IMR-90 (cell line): ENCODE measurements at regions not wholly inside any gene's neighbourhood (a gene's known extent, or its start where the extent isn't known, plus 50 kb on each side); places are given as distances from the start of the nearest gene placed in this dataset.

Source experiments
- ATAC-seq: fragments of 200-7000 bp; cut with Tn5 transposase; 2 replicates; pipeline ENCODE4 v1.9.1; 2020; ENCODE audit warnings: low read depth, mild to moderate bottlenecking, moderate library complexity
- BruUV-seq: library from RNA; stranded (reverse); fragments of 400-500 nt; replicated peaks from 2 replicates; lab custom pipeline; 2021; lab: Mats Ljungman, UMichigan
- CTCF ChIA-PET: fragments of 300-600 bp; formaldehyde crosslinking; extraction: SDS; loops from one replicate; lab custom pipeline; 2021; ENCODE audit warnings: antibody characterized with exemption; lab: Yijun Ruan, JAX
- POLR2A ChIA-PET: fragments of 300-600 bp; sonication (Branson Sonifier 250); formaldehyde crosslinking; loops from one replicate; lab custom pipeline; 2022; ENCODE audit warnings: antibody characterized with exemption; ENCODE audit not compliant: unreplicated experiment; lab: Charles Lee
- DNase-seq: peaks from one replicate; pipeline ENCODE4 v3.0.0; 2013
- H2AFZ ChIP-seq: replicated peaks from 2 replicates; pipeline ENCODE3; 2013; ENCODE audit warnings: low read length, mild to moderate bottlenecking; ENCODE audit not compliant: poor library complexity
- H2AK5ac ChIP-seq: 2 replicates; pipeline ENCODE4 v1.6.1; 2013; ENCODE audit warnings: low read depth, low read length, inconsistent platforms
- H2AK9ac ChIP-seq: replicated peaks from 2 replicates; pipeline ENCODE3; 2013; ENCODE audit warnings: mild to moderate bottlenecking, low read depth, low read length, moderate library complexity; ENCODE audit not compliant: poor library complexity
- H2BK120ac ChIP-seq: 2 replicates; pipeline ENCODE4 v1.6.1; 2013; ENCODE audit warnings: low read depth, low read length, inconsistent platforms
- H2BK15ac ChIP-seq: 3 replicates; pipeline ENCODE4 v1.6.1; 2013; ENCODE audit warnings: low read depth, low read length, inconsistent platforms
- H2BK20ac ChIP-seq: 2 replicates; pipeline ENCODE4 v1.6.1; 2013; ENCODE audit warnings: low read depth, mild to moderate bottlenecking, inconsistent platforms, low read length, moderate library complexity
- H2BK5ac ChIP-seq: 2 replicates; pipeline ENCODE4 v1.6.1; 2013; ENCODE audit warnings: mild to moderate bottlenecking, low read depth, low read length, inconsistent platforms; ENCODE audit not compliant: poor library complexity, severe bottlenecking
- H3K14ac ChIP-seq: replicated peaks from 2 replicates; pipeline ENCODE4 v1.6.1; 2013; ENCODE audit warnings: low read depth, low read length, inconsistent platforms
- H3K18ac ChIP-seq: 2 replicates; pipeline ENCODE4 v1.6.1; 2013; ENCODE audit warnings: low read depth, low read length, control low read depth
- H3K23ac ChIP-seq: 2 replicates; pipeline ENCODE4 v1.6.1; 2013; ENCODE audit warnings: low read depth, low read length, inconsistent platforms
- H3K27ac ChIP-seq: 2 replicates; pipeline ENCODE4 v1.5.1; 2013; ENCODE audit warnings: mild to moderate bottlenecking, control low read depth, low read length; ENCODE audit not compliant: insufficient read depth
- H3K27me3 ChIP-seq: 2 replicates; pipeline ENCODE4 v1.6.1; 2013; ENCODE audit warnings: low read length; ENCODE audit not compliant: control insufficient read depth, insufficient read depth
- H3K36me3 ChIP-seq: 2 replicates; pipeline ENCODE4 v1.6.1; 2013; ENCODE audit warnings: low read length, mixed read lengths; ENCODE audit not compliant: control insufficient read depth, insufficient read depth
- H3K4ac ChIP-seq: 2 replicates; pipeline ENCODE4 v1.6.1; 2013; ENCODE audit warnings: low read depth, low read length, inconsistent platforms
- H3K4me1 ChIP-seq: 2 replicates; pipeline ENCODE4 v1.6.1; 2013; ENCODE audit warnings: low read length, mixed read lengths; ENCODE audit not compliant: control insufficient read depth, insufficient read depth
- H3K4me2 ChIP-seq: 2 replicates; pipeline ENCODE4 v1.6.1; 2013; ENCODE audit warnings: low read depth, mild to moderate bottlenecking, control low read depth, low read length, moderate library complexity
- H3K4me3 ChIP-seq: 2 replicates; pipeline ENCODE4 v1.5.1; 2013; ENCODE audit warnings: low read depth, mild to moderate bottlenecking, control low read depth, low read length, moderate library complexity; ENCODE audit not compliant: insufficient read depth
- H3K56ac ChIP-seq: 2 replicates; pipeline ENCODE4 v1.6.1; 2013; ENCODE audit warnings: low read length, inconsistent platforms; ENCODE audit not compliant: insufficient read depth; ENCODE audit errors: extremely low read depth
- H3K79me1 ChIP-seq, 2 experiments: 2 replicates each; pipeline ENCODE4 v1.6.1; 2013; ENCODE audit warnings: low read length in 2 of 2, inconsistent platforms in 1 of 2, low read depth in 1 of 2
- H3K9ac ChIP-seq: 2 replicates; pipeline ENCODE4 v1.6.1; 2013; ENCODE audit warnings: low read depth, low read length, control low read depth
- H3K9me1 ChIP-seq: 2 replicates; pipeline ENCODE4 v1.6.1; 2013; ENCODE audit warnings: low read length, inconsistent platforms; ENCODE audit not compliant: insufficient read depth
- H3K9me3 ChIP-seq: 2 replicates; pipeline ENCODE4 v1.6.1; 2013; ENCODE audit warnings: low read length; ENCODE audit not compliant: control insufficient read depth, insufficient read depth
- H4K20me1 ChIP-seq: 2 replicates; pipeline ENCODE4 v1.6.1; 2013; ENCODE audit warnings: low read length, inconsistent platforms; ENCODE audit not compliant: insufficient read depth
- H4K5ac ChIP-seq: 2 replicates; pipeline ENCODE4 v1.6.1; 2013; ENCODE audit warnings: mild to moderate bottlenecking, low read depth, low read length, control low read depth
- H4K8ac ChIP-seq, 2 experiments: 2 replicates each; pipeline ENCODE4 v1.6.1; 2013; ENCODE audit warnings: low read depth in 2 of 2, low read length in 2 of 2, control low read depth in 1 of 2, inconsistent platforms in 1 of 2
- H4K91ac ChIP-seq: 2 replicates; pipeline ENCODE4 v1.6.1; 2013; ENCODE audit warnings: low read depth, low read length, inconsistent platforms; ENCODE audit not compliant: insufficient read depth
- BHLHE40 ChIP-seq: fragments of 150-350 bp; IDR thresholded peaks from 2 replicates; pipeline ENCODE4 v1.6.1; 2016; ENCODE audit warnings: mild to moderate bottlenecking, low read depth, low read length
- CEBPB ChIP-seq: IDR thresholded peaks from 2 replicates; pipeline ENCODE4 v1.6.1; 2012; ENCODE audit warnings: low read depth, low read length, improper control_type of control experiment
- CHD1 ChIP-seq: IDR thresholded peaks from 2 replicates; pipeline ENCODE4 v1.6.1; 2012; ENCODE audit warnings: low read depth, low read length, improper control_type of control experiment
- FOS ChIP-seq: fragments of 150-350 bp; IDR thresholded peaks from 2 replicates; pipeline ENCODE4 v1.6.1; 2016; ENCODE audit warnings: low read depth, low read length
- MAFK ChIP-seq: IDR thresholded peaks from 2 replicates; pipeline ENCODE4 v1.6.1; 2012; ENCODE audit warnings: low read depth, low read length, improper control_type of control experiment
- MAZ ChIP-seq: IDR thresholded peaks from 2 replicates; pipeline ENCODE4 v1.6.1; 2012; ENCODE audit warnings: low read depth, mild to moderate bottlenecking, low read length, improper control_type of control experiment, moderate library complexity, borderline replicate concordance
- MXI1 ChIP-seq: IDR thresholded peaks from 2 replicates; pipeline ENCODE4 v1.6.1; 2012; ENCODE audit warnings: low read depth, mild to moderate bottlenecking, low read length, moderate library complexity, borderline replicate concordance
- NFE2L2 ChIP-seq: fragments of 150-350 bp; IDR thresholded peaks from 2 replicates; pipeline ENCODE4 v1.6.1; 2016; ENCODE audit warnings: low read depth, mild to moderate bottlenecking, low read length
- POLR2A ChIP-seq: IDR thresholded peaks from 2 replicates; pipeline ENCODE4 v1.6.1; 2012; ENCODE audit warnings: mild to moderate bottlenecking, low read depth, low read length
- RAD21 ChIP-seq: IDR thresholded peaks from 2 replicates; pipeline ENCODE4 v1.6.1; 2012; ENCODE audit warnings: low read length, improper control_type of control experiment
- RCOR1 ChIP-seq: IDR thresholded peaks from 2 replicates; pipeline ENCODE4 v1.6.1; 2012; ENCODE audit warnings: mild to moderate bottlenecking, low read length, improper control_type of control experiment; ENCODE audit not compliant: insufficient replicate concordance
- RFX5 ChIP-seq: IDR thresholded peaks from 2 replicates; pipeline ENCODE4 v1.8.0; 2012; ENCODE audit warnings: low read depth, mild to moderate bottlenecking, low read length, moderate library complexity
- SMC3 ChIP-seq: fragments of 150-350 bp; IDR thresholded peaks from 2 replicates; pipeline ENCODE4 v1.6.1; 2016; ENCODE audit warnings: low read depth, mild to moderate bottlenecking, antibody characterized with exemption, low read length, moderate library complexity
- WGBS, 2 experiments: methylation state at CpG; one replicate each; pipeline versions ENCODE4 v1.1.5 to v1.1.7; 2013; ENCODE audit warnings: missing lambda C conversion rate in 2 of 2; ENCODE audit not compliant: insufficient read length in 1 of 2; ENCODE audit errors: extremely low coverage in 2 of 2; 5-methylcytosine and 5-hydroxymethylcytosine counted together
- dilution Hi-C: fragments of 300-500 bp; cut with HindIII; formaldehyde crosslinking; loops from one replicate; pipeline ENCODE4 v1.14.3; 2018; ENCODE audit warnings: low sequenced_read_pairs; ENCODE audit not compliant: unreplicated experiment
- in situ Hi-C: fragments of 300-500 bp; cut with MboI; formaldehyde crosslinking; loops from 3 replicates; pipeline ENCODE4 v1.14.3; 2019; ENCODE audit warnings: low sequenced_read_pairs, inconsistent platforms, mixed read lengths
- intact Hi-C: fragments of 100-400 bp; cut with micrococcal nuclease; formaldehyde crosslinking; loops from 2 replicates; pipeline ENCODE4 v1.10.0; 2022
- TF ChIP-seq, protein P1 (sequence below): conservative IDR thresholded peaks from 2 replicates; pipeline ENCODE4 v1.5.1; 2012; ENCODE audit warnings: mild to moderate bottlenecking, low read depth, low read length, improper control_type of control experiment
- TF ChIP-seq, protein P2 (sequence below): fragments of 150-350 bp; IDR thresholded peaks from 2 replicates; pipeline ENCODE4 v1.6.1; 2016; ENCODE audit warnings: low read depth, mild to moderate bottlenecking, low read length, moderate library complexity, borderline replicate concordance

DNA sequence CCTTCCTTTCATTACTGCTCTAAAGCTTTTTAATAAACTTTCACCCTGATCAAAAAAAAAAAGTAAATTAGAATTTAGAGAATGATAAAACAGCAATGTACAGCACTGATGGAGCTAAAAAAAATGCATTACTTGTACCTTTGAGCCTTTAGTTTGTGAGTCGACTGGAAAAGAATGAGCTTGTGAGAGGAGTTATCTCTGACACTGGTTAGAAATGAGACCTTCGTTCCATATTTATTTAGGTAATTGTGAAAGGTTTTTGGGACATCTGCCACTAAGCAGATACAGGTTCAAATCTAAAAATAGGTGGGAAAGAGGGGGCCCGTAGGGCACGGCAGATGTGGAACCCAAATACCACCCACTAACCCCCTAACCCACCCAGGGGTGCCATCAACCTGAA, 376.8 kb downstream of the ICE1 start:
- Histone ChIP-seq H2AFZ (no peak overlapping the region), H3K27ac (no peak overlapping the region), H3K4me2 (no peak overlapping the region), H4K8ac (no peak overlapping the region), H3K56ac (no peak overlapping the region), H4K20me1 (no peaks in the 10 kb centered on the region), H3K23ac (no peak overlapping the region), H4K5ac (no peak overlapping the region), H3K18ac (no peak overlapping the region), H3K4ac (no peak overlapping the region), H3K4me3 (no peak overlapping the region), H2BK20ac (no peak overlapping the region), H2BK5ac (no peak overlapping the region), H3K9ac (no peak overlapping the region), H3K4me1 (no peaks in the 10 kb centered on the region), H2BK15ac (no peak overlapping the region), H3K79me1 (no peaks in the 10 kb centered on the region), H3K27me3 (no peaks in the 10 kb centered on the region), H3K9me1 (no peaks in the 10 kb centered on the region), H2BK120ac (no peak overlapping the region), H4K91ac (no peak overlapping the region), H2AK9ac (no peak overlapping the region), H3K14ac (no peak overlapping the region), H3K36me3 (no peaks in the 10 kb centered on the region), H3K9me3 (peaks cover 13% of the 10 kb centered on the region), H2AK5ac (no peak overlapping the region)
- WGBS, 2 experiments, result 40% methylated on average over 1 of the region's 4 CpGs; no CpG with 5 or more reads in 1 of the 2 experiments
- CTCF ChIA-PET, result no interaction called here
- dilution Hi-C loops (no loop called here), in situ Hi-C loops (no loop called here), intact Hi-C loops (no loop called here)
- DNase-seq, result no peak
- TF ChIP-seq BHLHE40, result no peak
- TF ChIP-seq MAFK, result no peak
- TF ChIP-seq RAD21, result no peak
- no peak for TF ChIP-seq CHD1
- no peak for TF ChIP-seq MXI1
- TF ChIP-seq RCOR1, result no peak
- TF ChIP-seq, protein P1, sequence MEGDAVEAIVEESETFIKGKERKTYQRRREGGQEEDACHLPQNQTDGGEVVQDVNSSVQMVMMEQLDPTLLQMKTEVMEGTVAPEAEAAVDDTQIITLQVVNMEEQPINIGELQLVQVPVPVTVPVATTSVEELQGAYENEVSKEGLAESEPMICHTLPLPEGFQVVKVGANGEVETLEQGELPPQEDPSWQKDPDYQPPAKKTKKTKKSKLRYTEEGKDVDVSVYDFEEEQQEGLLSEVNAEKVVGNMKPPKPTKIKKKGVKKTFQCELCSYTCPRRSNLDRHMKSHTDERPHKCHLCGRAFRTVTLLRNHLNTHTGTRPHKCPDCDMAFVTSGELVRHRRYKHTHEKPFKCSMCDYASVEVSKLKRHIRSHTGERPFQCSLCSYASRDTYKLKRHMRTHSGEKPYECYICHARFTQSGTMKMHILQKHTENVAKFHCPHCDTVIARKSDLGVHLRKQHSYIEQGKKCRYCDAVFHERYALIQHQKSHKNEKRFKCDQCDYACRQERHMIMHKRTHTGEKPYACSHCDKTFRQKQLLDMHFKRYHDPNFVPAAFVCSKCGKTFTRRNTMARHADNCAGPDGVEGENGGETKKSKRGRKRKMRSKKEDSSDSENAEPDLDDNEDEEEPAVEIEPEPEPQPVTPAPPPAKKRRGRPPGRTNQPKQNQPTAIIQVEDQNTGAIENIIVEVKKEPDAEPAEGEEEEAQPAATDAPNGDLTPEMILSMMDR, result no peak
- no peak for TF ChIP-seq CEBPB
- TF ChIP-seq FOS, result no peak
- no peak for TF ChIP-seq NFE2L2
- TF ChIP-seq SMC3, result no peak
- TF ChIP-seq MAZ, result no peak
- TF ChIP-seq, protein P2, sequence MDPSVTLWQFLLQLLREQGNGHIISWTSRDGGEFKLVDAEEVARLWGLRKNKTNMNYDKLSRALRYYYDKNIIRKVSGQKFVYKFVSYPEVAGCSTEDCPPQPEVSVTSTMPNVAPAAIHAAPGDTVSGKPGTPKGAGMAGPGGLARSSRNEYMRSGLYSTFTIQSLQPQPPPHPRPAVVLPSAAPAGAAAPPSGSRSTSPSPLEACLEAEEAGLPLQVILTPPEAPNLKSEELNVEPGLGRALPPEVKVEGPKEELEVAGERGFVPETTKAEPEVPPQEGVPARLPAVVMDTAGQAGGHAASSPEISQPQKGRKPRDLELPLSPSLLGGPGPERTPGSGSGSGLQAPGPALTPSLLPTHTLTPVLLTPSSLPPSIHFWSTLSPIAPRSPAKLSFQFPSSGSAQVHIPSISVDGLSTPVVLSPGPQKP, result no peak
- TF ChIP-seq POLR2A, result no peak
- no peak for TF ChIP-seq RFX5
- POLR2A ChIA-PET, result no interaction called here
- BruUV-seq, result no TSS peak
- ATAC-seq, result no peak
